WTC11 (cell line): ENCODE measurements at regions not wholly inside any gene's neighbourhood (a gene's known extent, or its start where the extent isn't known, plus 50 kb on each side); places are given as distances from the start of the nearest gene placed in this dataset.

Source experiments
- AFF4 ChIP-seq: sonication (generic); formaldehyde crosslinking; IDR thresholded peaks from 2 replicates; pipeline ENCODE4 v1.8.1; 2023; ENCODE audit warnings: mild to moderate bottlenecking, missing genetic modification reagents, borderline replicate concordance
- ATF2 ChIP-seq: sonication (generic); formaldehyde crosslinking; IDR thresholded peaks from 2 replicates; pipeline ENCODE4 v1.8.1; 2022; ENCODE audit warnings: low read depth, missing genetic modification reagents, borderline replicate concordance
- CBFB ChIP-seq: sonication (generic); formaldehyde crosslinking; IDR thresholded peaks from 2 replicates; pipeline ENCODE4 v1.8.1; 2022; ENCODE audit warnings: mild to moderate bottlenecking, low read depth, missing genetic modification reagents
- CREB1 ChIP-seq: sonication (generic); formaldehyde crosslinking; IDR thresholded peaks from 2 replicates; pipeline ENCODE4 v1.8.0; 2023; ENCODE audit warnings: mild to moderate bottlenecking, missing genetic modification reagents
- E2F1 ChIP-seq: sonication (generic); formaldehyde crosslinking; IDR thresholded peaks from 2 replicates; pipeline ENCODE4 v1.8.0; 2022; ENCODE audit warnings: mild to moderate bottlenecking, missing genetic modification reagents
- FOXJ3 ChIP-seq: sonication (generic); formaldehyde crosslinking; IDR thresholded peaks from 2 replicates; pipeline ENCODE4 v1.9.0; 2021; ENCODE audit warnings: missing genetic modification reagents, mild to moderate bottlenecking, borderline replicate concordance
- FOXP1 ChIP-seq: sonication (generic); formaldehyde crosslinking; IDR thresholded peaks from 2 replicates; pipeline ENCODE4 v1.8.0; 2022; ENCODE audit warnings: missing genetic modification reagents, mild to moderate bottlenecking, moderate library complexity, borderline replicate concordance
- MXD4 ChIP-seq: fragments of 250-450 bp; sonication (Bioruptor Pico); IDR thresholded peaks from 2 replicates; pipeline ENCODE4 v1.8.0; 2021; ENCODE audit warnings: mild to moderate bottlenecking, moderate library complexity, borderline replicate concordance
- SMAD3 ChIP-seq: sonication (generic); formaldehyde crosslinking; IDR thresholded peaks from 2 replicates; pipeline ENCODE4 v1.8.0; 2022; ENCODE audit warnings: missing genetic modification reagents, mild to moderate bottlenecking, borderline replicate concordance
- USF1 ChIP-seq: sonication (generic); formaldehyde crosslinking; IDR thresholded peaks from 2 replicates; pipeline ENCODE4 v1.8.0; 2022; ENCODE audit warnings: mild to moderate bottlenecking, missing genetic modification reagents
- ZNF232 ChIP-seq: sonication (generic); formaldehyde crosslinking; IDR thresholded peaks from 2 replicates; pipeline ENCODE4 v1.8.0; 2022; ENCODE audit warnings: mild to moderate bottlenecking, missing genetic modification reagents
- ZNF263 ChIP-seq: sonication (generic); formaldehyde crosslinking; IDR thresholded peaks from 2 replicates; pipeline ENCODE4 v1.8.1; 2022; ENCODE audit warnings: low read depth, mild to moderate bottlenecking, moderate library complexity, missing genetic modification reagents
- TF ChIP-seq, protein P1 (sequence below): fragments of 200-600 bp; IDR thresholded peaks from 2 replicates; pipeline ENCODE4 v1.8.0; 2022; ENCODE audit warnings: antibody characterized with exemption
- TF ChIP-seq, protein P2 (sequence below): sonication (generic); formaldehyde crosslinking; IDR thresholded peaks from 2 replicates; pipeline ENCODE4 v1.8.1; 2023; ENCODE audit warnings: mild to moderate bottlenecking, missing genetic modification reagents, moderate library complexity

- TF ChIP-seq, protein P1, sequence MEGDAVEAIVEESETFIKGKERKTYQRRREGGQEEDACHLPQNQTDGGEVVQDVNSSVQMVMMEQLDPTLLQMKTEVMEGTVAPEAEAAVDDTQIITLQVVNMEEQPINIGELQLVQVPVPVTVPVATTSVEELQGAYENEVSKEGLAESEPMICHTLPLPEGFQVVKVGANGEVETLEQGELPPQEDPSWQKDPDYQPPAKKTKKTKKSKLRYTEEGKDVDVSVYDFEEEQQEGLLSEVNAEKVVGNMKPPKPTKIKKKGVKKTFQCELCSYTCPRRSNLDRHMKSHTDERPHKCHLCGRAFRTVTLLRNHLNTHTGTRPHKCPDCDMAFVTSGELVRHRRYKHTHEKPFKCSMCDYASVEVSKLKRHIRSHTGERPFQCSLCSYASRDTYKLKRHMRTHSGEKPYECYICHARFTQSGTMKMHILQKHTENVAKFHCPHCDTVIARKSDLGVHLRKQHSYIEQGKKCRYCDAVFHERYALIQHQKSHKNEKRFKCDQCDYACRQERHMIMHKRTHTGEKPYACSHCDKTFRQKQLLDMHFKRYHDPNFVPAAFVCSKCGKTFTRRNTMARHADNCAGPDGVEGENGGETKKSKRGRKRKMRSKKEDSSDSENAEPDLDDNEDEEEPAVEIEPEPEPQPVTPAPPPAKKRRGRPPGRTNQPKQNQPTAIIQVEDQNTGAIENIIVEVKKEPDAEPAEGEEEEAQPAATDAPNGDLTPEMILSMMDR: no peak
- TF ChIP-seq MXD4 (CRISPR knock-in tag): no peak
- TF ChIP-seq SMAD3 (CRISPR knock-in tag): no peak
- TF ChIP-seq CREB1 (CRISPR knock-in tag): no peak
- TF ChIP-seq AFF4: no peak
- no peak for TF ChIP-seq CBFB (CRISPR knock-in tag)
- no peak for TF ChIP-seq FOXJ3
- TF ChIP-seq ZNF232 (CRISPR knock-in tag): no peak
- TF ChIP-seq, protein P2, sequence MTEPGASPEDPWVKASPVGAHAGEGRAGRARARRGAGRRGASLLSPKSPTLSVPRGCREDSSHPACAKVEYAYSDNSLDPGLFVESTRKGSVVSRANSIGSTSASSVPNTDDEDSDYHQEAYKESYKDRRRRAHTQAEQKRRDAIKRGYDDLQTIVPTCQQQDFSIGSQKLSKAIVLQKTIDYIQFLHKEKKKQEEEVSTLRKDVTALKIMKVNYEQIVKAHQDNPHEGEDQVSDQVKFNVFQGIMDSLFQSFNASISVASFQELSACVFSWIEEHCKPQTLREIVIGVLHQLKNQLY (CRISPR knock-in tag): no peak
- no peak for TF ChIP-seq E2F1 (CRISPR knock-in tag)
- TF ChIP-seq FOXP1 (CRISPR knock-in tag): no peak
- no peak for TF ChIP-seq ZNF263 (CRISPR knock-in tag)
- TF ChIP-seq ATF2 (CRISPR knock-in tag): no peak
- TF ChIP-seq USF1 (CRISPR knock-in tag): no peak
These were observed 394.0 kb upstream of the B3GALT2 start for GRCh38 chr1:193580419-193580818.
